Glomerular endothelial cell (primary cell): ENCODE measurements at regions not wholly inside any gene's neighbourhood (a gene's known extent, or its start where the extent isn't known, plus 50 kb on each side); places are given as distances from the start of the nearest gene placed in this dataset.
"Not testable (repeated sequence)": the region's sequence is repeated elsewhere in the genome, so short reads cannot be mapped to it uniquely, and the experiment has no call there.

Experiments
- DNase-seq: peaks from one replicate; pipeline ENCODE4 v3.0.0-alpha.2; 2011; ENCODE audit warnings: low read depth, low spot score; ENCODE audit errors: extremely low read depth

GRCh38 chr1:58257003-58257402, 289.5 kb downstream of the OMA1 start:
- DNase-seq, result no peak

- no peak for DNase-seq
Observed at GRCh38 chr1:58256546-58256945, 290.0 kb downstream of the OMA1 start.

- no peak for DNase-seq
Observed at GRCh38 chr1:58256041-58256440, 290.5 kb downstream of the OMA1 start.

GRCh38 chr1:58255192-58255591, 291.3 kb downstream of the OMA1 start:
- no peak for DNase-seq

GRCh38 chr1:58251430-58252073, 295.0 kb downstream of the OMA1 start:
- no peak for DNase-seq

GRCh38 chr1:58250587-58250948, 296.0 kb downstream of the OMA1 start:
- DNase-seq, result no peak

- no peak for DNase-seq
Observed at GRCh38 chr1:58249737-58250586, 296.6 kb downstream of the OMA1 start.

- no peak for DNase-seq
Observed at GRCh38 chr1:58249388-58249736, 297.2 kb downstream of the OMA1 start.

- no peak for DNase-seq
Observed at GRCh38 chr1:58248791-58249190, 297.7 kb downstream of the OMA1 start.

- no peak for DNase-seq
Observed at GRCh38 chr1:58248072-58248471, 298.5 kb downstream of the OMA1 start.

- DNase-seq, result no peak
Observed at GRCh38 chr1:58246549-58246948, 300.0 kb downstream of the OMA1 start.

GRCh38 chr1:58244872-58245271, 301.7 kb downstream of the OMA1 start:
- DNase-seq, result no peak

- no peak for DNase-seq
Observed at GRCh38 chr1:58238846-58239245, 307.7 kb downstream of the OMA1 start.

GRCh38 chr1:58233729-58234128, 312.8 kb downstream of the OMA1 start:
- DNase-seq, result no peak

- DNase-seq, result no peak
Observed at GRCh38 chr1:58231204-58231603, 315.3 kb downstream of the OMA1 start.

GRCh38 chr1:58227604-58228003, 318.9 kb downstream of the OMA1 start:
- no peak for DNase-seq

GRCh38 chr1:58223522-58223921, 323.0 kb downstream of the OMA1 start:
- no peak for DNase-seq

- no peak for DNase-seq
Observed at GRCh38 chr1:58220836-58221472, 325.6 kb downstream of the OMA1 start.

GRCh38 chr1:58216169-58216568, 330.4 kb downstream of the OMA1 start:
- DNase-seq, result not testable (repeated sequence)

GRCh38 chr1:58214674-58215073, 331.9 kb downstream of the OMA1 start:
- DNase-seq, result no peak

- DNase-seq, result no peak
Observed at GRCh38 chr1:58211869-58212268, 334.7 kb downstream of the OMA1 start.

GRCh38 chr1:58209575-58209974, 337.0 kb downstream of the OMA1 start:
- DNase-seq, result no peak
